IPS-20b (cell line): ENCODE measurements at regions not wholly inside any gene's neighbourhood (a gene's known extent, or its start where the extent isn't known, plus 50 kb on each side); places are given as distances from the start of the nearest gene placed in this dataset.

ENCODE experiments used
- H3K27ac ChIP-seq: one replicate; pipeline ENCODE4 v1.5.1; 2013; ENCODE audit warnings: low read length
- H3K27me3 ChIP-seq: 2 replicates; pipeline ENCODE4 v1.6.1; 2013; ENCODE audit warnings: mild to moderate bottlenecking, low read length, inconsistent platforms; ENCODE audit not compliant: insufficient read depth
- H3K36me3 ChIP-seq: 2 replicates; pipeline ENCODE4 v1.6.1; 2013; ENCODE audit warnings: low read depth, mild to moderate bottlenecking, inconsistent platforms, low read length, moderate library complexity; ENCODE audit not compliant: insufficient read depth
- H3K4me1 ChIP-seq: 2 replicates; pipeline ENCODE4 v1.6.1; 2013; ENCODE audit warnings: mild to moderate bottlenecking, control low read depth, inconsistent platforms, low read length, moderate library complexity; ENCODE audit not compliant: insufficient read depth
- H3K4me3 ChIP-seq: 2 replicates; pipeline ENCODE4 v1.5.1; 2013; ENCODE audit warnings: mild to moderate bottlenecking, low read length, inconsistent platforms
- H3K9ac ChIP-seq: 2 replicates; pipeline ENCODE4 v1.6.1; 2013; ENCODE audit warnings: low read depth, mild to moderate bottlenecking, inconsistent platforms, low read length, moderate library complexity
- H3K9me3 ChIP-seq: 2 replicates; pipeline ENCODE4 v1.6.1; 2013; ENCODE audit warnings: mild to moderate bottlenecking, low read depth, low read length, inconsistent platforms; ENCODE audit not compliant: insufficient read depth

GRCh38 chr7:121515630-121516401 is 119.7 kb upstream of the FAM3C start:
- Histone ChIP-seq H3K27me3 (no peaks in the 10 kb centered on the region), H3K36me3 (peaks cover 4% of the 10 kb centered on the region; the same call in 1 of the 2 replicates), H3K4me3 (no peak overlapping the region), H3K9ac (no peak overlapping the region), H3K4me1 (peaks cover 9% of the 10 kb centered on the region), H3K27ac (no peak overlapping the region), H3K9me3 (peaks cover 9% of the 10 kb centered on the region)

DNA sequence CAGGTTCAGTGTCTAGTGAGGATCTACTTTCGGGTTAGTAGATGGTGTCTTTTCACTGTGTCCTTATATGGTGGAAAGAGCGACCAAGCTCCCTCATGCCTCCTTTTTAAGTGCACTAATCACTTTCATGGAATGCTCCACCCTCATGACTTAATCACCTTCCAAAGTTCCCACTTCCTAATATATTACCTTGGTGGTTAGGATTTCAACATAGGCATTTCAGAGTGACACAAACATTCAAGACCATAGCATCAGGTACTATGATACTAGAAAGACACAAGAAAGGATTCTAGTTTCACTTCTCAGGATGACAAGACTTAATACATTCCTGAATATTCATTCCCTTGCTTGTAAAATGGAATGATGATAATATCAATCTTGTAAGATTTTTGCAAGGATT is 119.1 kb upstream of the FAM3C start:
- peaks cover 9% of the 10 kb centered on the region for H3K4me1 ChIP-seq
- no peak overlapping the region for H3K9ac ChIP-seq
- no peaks in the 10 kb centered on the region for H3K27me3 ChIP-seq
- no peak overlapping the region for H3K4me3 ChIP-seq
- peaks cover 9% of the 10 kb centered on the region; the same call in 1 of the 2 replicates for H3K36me3 ChIP-seq
- H3K27ac ChIP-seq = no peak overlapping the region
- H3K9me3 ChIP-seq = peaks cover 15% of the 10 kb centered on the region

GRCh38 chr7:121513105-121513504 is 117.0 kb upstream of the FAM3C start:
- Histone ChIP-seq H3K27ac (no peak overlapping the region), H3K4me1 (peaks cover 9% of the 10 kb centered on the region), H3K36me3 (peaks cover 9% of the 10 kb centered on the region; the same call in 1 of the 2 replicates)

DNA sequence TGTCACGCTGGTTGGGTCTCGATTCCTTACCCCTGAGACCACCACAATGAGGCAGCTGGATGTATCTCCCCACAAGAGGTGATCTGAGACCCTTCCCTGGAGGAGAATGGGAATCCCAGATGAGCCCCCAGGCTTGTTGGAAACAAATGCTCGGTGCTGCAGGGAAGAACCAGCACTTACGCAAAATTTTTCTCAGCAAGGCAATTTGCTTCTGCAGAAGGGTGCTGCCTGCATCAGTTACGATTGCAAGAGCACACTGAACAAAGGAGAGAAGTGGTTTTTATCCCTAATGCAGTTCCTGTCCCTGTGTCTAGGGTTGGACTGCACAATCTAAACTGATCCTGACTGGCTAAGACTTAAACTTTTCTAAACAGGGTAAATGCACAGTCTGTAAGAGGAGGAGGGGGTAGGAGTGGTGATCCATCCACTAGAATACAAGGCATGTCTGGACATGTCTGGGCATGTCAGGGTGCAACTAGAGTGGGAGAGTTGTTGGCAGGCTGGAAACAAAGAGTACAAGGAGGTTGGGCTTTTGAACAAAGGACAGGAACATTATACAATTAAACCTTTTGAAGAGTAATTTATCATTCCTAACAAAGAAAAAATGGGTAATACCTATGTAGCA is 114.9 kb upstream of the FAM3C start:
- Histone ChIP-seq H3K36me3 (peaks cover 9% of the 10 kb centered on the region; the same call in 1 of the 2 replicates), H3K27ac (no peak overlapping the region), H3K9me3 (peaks cover 49% of the 10 kb centered on the region), H3K9ac (no peak overlapping the region), H3K27me3 (no peaks in the 10 kb centered on the region), H3K4me1 (peaks cover 9% of the 10 kb centered on the region), H3K4me3 (no peak overlapping the region)

More at GRCh38 chr7:121513105-121513504, 117.0 kb upstream of the FAM3C start:
- peak overlapping the region; percentile 21; the same call in 1 of the 2 replicates for H3K4me3 ChIP-seq
- H3K9me3 ChIP-seq = peaks cover 29% of the 10 kb centered on the region
- no peaks in the 10 kb centered on the region for H3K27me3 ChIP-seq
- no peak overlapping the region for H3K9ac ChIP-seq

DNA sequence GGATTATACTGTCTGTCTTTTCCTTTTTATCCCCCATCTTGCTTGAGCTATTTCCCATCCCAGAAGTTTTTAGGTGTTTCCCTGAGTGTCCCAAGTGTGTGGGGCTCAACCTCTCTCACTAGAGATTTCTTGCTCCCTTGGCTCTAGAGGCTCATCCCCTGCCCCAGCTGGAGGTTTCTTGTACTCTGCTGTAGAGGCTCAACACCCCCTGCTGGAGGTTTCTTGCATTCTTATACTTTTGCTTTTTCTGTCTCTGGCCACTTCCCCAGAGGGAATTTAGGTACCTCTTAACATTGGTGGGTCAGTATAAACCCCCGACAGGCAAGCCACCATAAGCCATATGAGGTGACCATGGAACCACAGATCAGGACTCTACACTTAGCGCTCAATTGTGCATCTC is 114.2 kb upstream of the FAM3C start:
- H3K36me3 ChIP-seq = peaks cover 9% of the 10 kb centered on the region; the same call in 1 of the 2 replicates
- H3K9me3 ChIP-seq = peaks cover 55% of the 10 kb centered on the region
- H3K27me3 ChIP-seq = no peaks in the 10 kb centered on the region

GRCh38 chr7:121505540-121506182 is 109.6 kb upstream of the FAM3C start:
- H3K4me3 ChIP-seq = no peak overlapping the region
- peaks cover 4% of the 10 kb centered on the region; the same call in 1 of the 2 replicates for H3K36me3 ChIP-seq
- H3K27me3 ChIP-seq = no peaks in the 10 kb centered on the region
- H3K9ac ChIP-seq = no peak overlapping the region
- H3K9me3 ChIP-seq = peaks cover 60% of the 10 kb centered on the region
- H3K4me1 ChIP-seq = no peaks in the 10 kb centered on the region
- H3K27ac ChIP-seq = no peak overlapping the region

More for the DNA sequence above, 114.2 kb upstream of the FAM3C start:
- Histone ChIP-seq H3K4me3 (no peak overlapping the region), H3K4me1 (peaks cover 9% of the 10 kb centered on the region), H3K27ac (no peak overlapping the region), H3K9ac (no peak overlapping the region)

- H3K36me3 ChIP-seq = no peaks in the 10 kb centered on the region
- no peaks in the 10 kb centered on the region for H3K27me3 ChIP-seq
- H3K27ac ChIP-seq = no peak overlapping the region
- H3K9ac ChIP-seq = no peak overlapping the region
- peaks cover 53% of the 10 kb centered on the region for H3K9me3 ChIP-seq
- H3K4me1 ChIP-seq = no peaks in the 10 kb centered on the region
- no peak overlapping the region for H3K4me3 ChIP-seq
These were observed 108.9 kb upstream of the FAM3C start for GRCh38 chr7:121505021-121505420.

- no peak overlapping the region for H3K9ac ChIP-seq
- H3K4me3 ChIP-seq = no peak overlapping the region
- no peaks in the 10 kb centered on the region for H3K27me3 ChIP-seq
- peaks cover 48% of the 10 kb centered on the region for H3K9me3 ChIP-seq
- no peaks in the 10 kb centered on the region for H3K4me1 ChIP-seq
- H3K27ac ChIP-seq = no peak overlapping the region
- H3K36me3 ChIP-seq = no peaks in the 10 kb centered on the region
These were observed 108.4 kb upstream of the FAM3C start for GRCh38 chr7:121504482-121504881.

DNA sequence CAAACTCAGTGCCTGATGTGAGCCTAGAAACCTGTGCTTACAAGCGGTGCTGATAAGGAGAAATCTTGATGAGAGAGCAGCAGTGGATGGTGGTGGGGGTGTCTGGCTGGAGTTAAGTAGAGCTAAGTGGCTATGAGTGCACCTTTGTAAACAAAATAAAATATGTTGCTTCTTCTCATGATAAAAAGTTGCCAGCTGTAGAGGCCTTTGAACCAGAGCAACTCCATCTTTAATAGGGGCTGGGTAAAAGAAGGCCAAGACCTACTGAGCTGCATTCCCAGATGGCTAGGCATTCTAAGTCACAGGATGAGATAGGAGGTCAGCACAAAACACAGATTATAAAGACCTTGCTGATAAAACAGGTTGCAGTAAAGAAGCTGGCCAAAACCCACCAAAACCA is 107.6 kb upstream of the FAM3C start:
- Histone ChIP-seq H3K4me1 (no peaks in the 10 kb centered on the region), H3K36me3 (no peaks in the 10 kb centered on the region), H3K9ac (no peak overlapping the region), H3K4me3 (no peak overlapping the region), H3K27ac (no peak overlapping the region), H3K27me3 (no peaks in the 10 kb centered on the region), H3K9me3 (peaks cover 42% of the 10 kb centered on the region)

- H3K9ac ChIP-seq = no peak overlapping the region
- no peaks in the 10 kb centered on the region for H3K36me3 ChIP-seq
- peaks cover 41% of the 10 kb centered on the region for H3K9me3 ChIP-seq
- no peak overlapping the region for H3K27ac ChIP-seq
- H3K4me3 ChIP-seq = no peak overlapping the region
- no peaks in the 10 kb centered on the region for H3K4me1 ChIP-seq
- no peaks in the 10 kb centered on the region for H3K27me3 ChIP-seq
These were observed 106.9 kb upstream of the FAM3C start for GRCh38 chr7:121503039-121503438.

- Histone ChIP-seq H3K9me3 (peaks cover 30% of the 10 kb centered on the region), H3K27me3 (no peaks in the 10 kb centered on the region), H3K27ac (no peak overlapping the region), H3K9ac (no peak overlapping the region), H3K4me3 (no peak overlapping the region), H3K4me1 (no peaks in the 10 kb centered on the region), H3K36me3 (no peaks in the 10 kb centered on the region)
These were observed 105.5 kb upstream of the FAM3C start for GRCh38 chr7:121501566-121501965.
